DMS53 (cell line): ENCODE measurements at regions not wholly inside any gene's neighbourhood (a gene's known extent, or its start where the extent isn't known, plus 50 kb on each side); places are given as distances from the start of the nearest gene placed in this dataset.

Experiments used
- DNase-seq: peaks from one replicate; lab custom pipeline; 2025; lab: John Stamatoyannopoulos, UW

GRCh38 chr13:107743983-107744382, 471.4 kb downstream of the LIG4 start:
- DNase-seq: no peak

- peak; percentile 64 for DNase-seq
These were observed 471.8 kb downstream of the LIG4 start for GRCh38 chr13:107743526-107743925.

- no peak for DNase-seq
These were observed 472.2 kb downstream of the LIG4 start for GRCh38 chr13:107743100-107743499.

GRCh38 chr13:107742544-107742943, 472.8 kb downstream of the LIG4 start:
- no peak for DNase-seq

GRCh38 chr13:107738004-107738403, 477.3 kb downstream of the LIG4 start:
- no peak for DNase-seq

- no peak for DNase-seq
These were observed 478.6 kb downstream of the LIG4 start for GRCh38 chr13:107736731-107737130.

GRCh38 chr13:107736170-107736569, 479.2 kb downstream of the LIG4 start:
- DNase-seq: no peak

- DNase-seq: no peak
These were observed 480.3 kb downstream of the LIG4 start for GRCh38 chr13:107734891-107735625.

- no peak for DNase-seq
These were observed 482.1 kb downstream of the LIG4 start for GRCh38 chr13:107733276-107733675.

GRCh38 chr13:107730813-107731212, 484.5 kb downstream of the LIG4 start:
- no peak for DNase-seq

- DNase-seq: no peak
These were observed 494.0 kb downstream of the LIG4 start for GRCh38 chr13:107721125-107721869.

GRCh38 chr13:107716741-107717140, 498.6 kb downstream of the LIG4 start:
- no peak for DNase-seq

GRCh38 chr13:107716241-107716640, 499.1 kb downstream of the LIG4 start:
- no peak for DNase-seq

- DNase-seq: no peak
These were observed 499.8 kb downstream of the LIG4 start for GRCh38 chr13:107715496-107715895.

GRCh38 chr13:107713314-107713713, 502.0 kb downstream of the LIG4 start:
- DNase-seq: no peak

- DNase-seq: no peak
These were observed 503.0 kb downstream of the LIG4 start for GRCh38 chr13:107712145-107712860.

- DNase-seq: no peak
These were observed 525.2 kb downstream of the LIG4 start for GRCh38 chr13:107690181-107690580.

- DNase-seq: no peak
These were observed 529.5 kb downstream of the LIG4 start for GRCh38 chr13:107685876-107686275.

GRCh38 chr13:107681600-107681999, 533.7 kb downstream of the LIG4 start:
- DNase-seq: no peak

- peak; percentile 38 for DNase-seq
These were observed 535.2 kb downstream of the LIG4 start for GRCh38 chr13:107680115-107680514.

GRCh38 chr13:107678075-107678689, 537.2 kb downstream of the LIG4 start:
- DNase-seq: peak; percentile 55

- DNase-seq: no peak
These were observed 539.3 kb downstream of the LIG4 start for GRCh38 chr13:107675847-107676550.
